Nephron (organoid): ENCODE measurements at regions not wholly inside any gene's neighbourhood (a gene's known extent, or its start where the extent isn't known, plus 50 kb on each side); places are given as distances from the start of the nearest gene placed in this dataset.
"Not testable (repeated sequence)": the region's sequence is repeated elsewhere in the genome, so short reads cannot be mapped to it uniquely, and the experiment has no call there.

Experiments used
- H3K27ac Mint-ChIP-seq, 3 experiments: 2 replicates each; pipeline ENCODE4 v1.8.0; 2020; ENCODE audit warnings: mixed read lengths in 3 of 3, mild to moderate bottlenecking in 2 of 3, moderate library complexity in 1 of 3
- H3K27me3 Mint-ChIP-seq: 2 replicates; pipeline ENCODE4 v1.8.0; 2021; ENCODE audit warnings: low read depth, mild to moderate bottlenecking, moderate library complexity, mixed read lengths
- H3K36me3 Mint-ChIP-seq: 2 replicates; pipeline ENCODE4 v1.8.0; 2020; ENCODE audit warnings: low read depth, mixed read lengths
- H3K4me1 Mint-ChIP-seq: 2 replicates; pipeline ENCODE4 v1.8.0; 2020; ENCODE audit warnings: mixed read lengths
- H3K4me3 Mint-ChIP-seq, 3 experiments: 2 replicates each; pipeline ENCODE4 v1.8.0; 2020; ENCODE audit warnings: mild to moderate bottlenecking in 3 of 3, mixed read lengths in 3 of 3, moderate library complexity in 2 of 3
- H3K9me3 Mint-ChIP-seq: 2 replicates; pipeline ENCODE4 v1.8.0; 2020; ENCODE audit warnings: mixed read lengths
- CTCF ChIP-seq, 3 experiments: fragments of 200-600 bp; sonication (generic); IDR thresholded peaks; one replicate each; pipeline ENCODE4 v1.5.0; 2021; ENCODE audit warnings: antibody characterized with exemption in 3 of 3; ENCODE audit not compliant: unreplicated experiment in 3 of 3

GRCh38 chr2:166762746-166763145, 125.5 kb upstream of the XIRP2 start:
- no peak overlapping the region for H3K4me3 Mint-ChIP-seq
- H3K4me1 Mint-ChIP-seq = no peaks in the 10 kb centered on the region
- H3K27me3 Mint-ChIP-seq = no peaks in the 10 kb centered on the region
- H3K9me3 Mint-ChIP-seq = peaks cover 2% of the 10 kb centered on the region
- H3K27ac Mint-ChIP-seq = no peak overlapping the region
- no peaks in the 10 kb centered on the region for H3K36me3 Mint-ChIP-seq
- no peak for TF ChIP-seq CTCF (IDR thresholded peaks at IDR 0.05; ENCODE audit: unreplicated experiment in 3 of 3)

GRCh38 chr2:166758956-166759355, 129.3 kb upstream of the XIRP2 start:
- Mint-ChIP-seq H3K9me3 (peaks cover 2% of the 10 kb centered on the region), H3K27ac (no peak overlapping the region), H3K36me3 (no peaks in the 10 kb centered on the region), H3K4me1 (no peaks in the 10 kb centered on the region), H3K27me3 (no peaks in the 10 kb centered on the region), H3K4me3 (no peak overlapping the region)
- no peak for TF ChIP-seq CTCF (IDR thresholded peaks at IDR 0.05; ENCODE audit: unreplicated experiment in 3 of 3)

DNA sequence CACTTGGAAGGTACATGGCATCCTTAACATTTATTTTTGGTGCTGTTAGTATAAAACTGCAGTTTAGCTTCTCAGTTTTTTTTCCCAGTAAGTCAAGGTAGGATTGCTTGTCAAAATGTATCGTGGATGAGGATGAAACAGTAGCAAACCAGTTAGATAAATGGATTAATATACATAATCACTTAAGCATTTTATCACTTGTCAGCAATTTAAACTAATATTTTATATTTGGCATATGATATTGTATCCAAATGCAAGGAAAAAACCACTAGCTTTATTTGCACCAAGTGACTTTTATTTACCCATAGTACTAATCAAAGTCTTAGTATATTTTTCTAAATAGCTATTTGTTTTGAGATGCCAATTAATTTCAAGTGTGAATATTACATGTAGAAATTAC, 137.7 kb upstream of the XIRP2 start:
- no peak for TF ChIP-seq CTCF (IDR thresholded peaks at IDR 0.05; ENCODE audit: unreplicated experiment in 3 of 3)

GRCh38 chr2:166744117-166744516, 144.2 kb upstream of the XIRP2 start:
- Mint-ChIP-seq H3K36me3 (peaks cover 14% of the 10 kb centered on the region), H3K9me3 (peaks cover 44% of the 10 kb centered on the region)
- not testable (repeated sequence) for H3K27ac Mint-ChIP-seq, H3K4me1 Mint-ChIP-seq, H3K27me3 Mint-ChIP-seq, H3K4me3 Mint-ChIP-seq

More for the DNA sequence above, 137.7 kb upstream of the XIRP2 start:
- no peak overlapping the region for H3K4me3 Mint-ChIP-seq
- H3K36me3 Mint-ChIP-seq = no peaks in the 10 kb centered on the region
- H3K4me1 Mint-ChIP-seq = no peaks in the 10 kb centered on the region
- H3K9me3 Mint-ChIP-seq = peaks cover 5% of the 10 kb centered on the region
- H3K27ac Mint-ChIP-seq = no peak overlapping the region
- no peaks in the 10 kb centered on the region for H3K27me3 Mint-ChIP-seq

- H3K27ac Mint-ChIP-seq, H3K27me3 Mint-ChIP-seq, H3K4me3 Mint-ChIP-seq, H3K4me1 Mint-ChIP-seq: not testable (repeated sequence)
- peaks cover 14% of the 10 kb centered on the region for H3K36me3 Mint-ChIP-seq
- H3K9me3 Mint-ChIP-seq = peaks cover 47% of the 10 kb centered on the region
These were observed 144.8 kb upstream of the XIRP2 start for GRCh38 chr2:166743482-166743881.

DNA sequence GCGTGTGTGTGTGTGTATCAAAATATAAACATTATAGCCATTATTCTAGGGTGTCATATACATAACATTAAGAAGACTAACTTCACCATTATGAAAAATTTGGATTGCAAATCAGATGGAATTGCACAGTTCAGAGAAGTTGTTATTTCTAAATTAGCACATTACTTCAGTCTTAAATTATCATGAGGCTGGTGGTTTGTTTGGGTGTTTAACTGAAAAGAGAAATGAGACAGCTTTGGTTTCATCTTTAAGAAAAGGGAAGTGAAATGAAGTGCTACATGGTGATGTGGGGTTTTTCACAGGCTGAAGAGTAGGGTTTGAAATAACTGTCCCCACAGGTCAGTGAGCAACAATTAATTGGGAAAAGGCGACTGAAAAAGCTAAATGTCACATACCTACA, 161.2 kb upstream of the XIRP2 start:
- H3K9me3 Mint-ChIP-seq = peaks cover 7% of the 10 kb centered on the region
- no peak overlapping the region for H3K4me3 Mint-ChIP-seq
- H3K27me3 Mint-ChIP-seq = no peaks in the 10 kb centered on the region
- H3K4me1 Mint-ChIP-seq = no peaks in the 10 kb centered on the region
- no peak for TF ChIP-seq CTCF (IDR thresholded peaks at IDR 0.05; ENCODE audit: unreplicated experiment in 3 of 3)
- no peak overlapping the region for H3K27ac Mint-ChIP-seq
- H3K36me3 Mint-ChIP-seq = no peaks in the 10 kb centered on the region

DNA sequence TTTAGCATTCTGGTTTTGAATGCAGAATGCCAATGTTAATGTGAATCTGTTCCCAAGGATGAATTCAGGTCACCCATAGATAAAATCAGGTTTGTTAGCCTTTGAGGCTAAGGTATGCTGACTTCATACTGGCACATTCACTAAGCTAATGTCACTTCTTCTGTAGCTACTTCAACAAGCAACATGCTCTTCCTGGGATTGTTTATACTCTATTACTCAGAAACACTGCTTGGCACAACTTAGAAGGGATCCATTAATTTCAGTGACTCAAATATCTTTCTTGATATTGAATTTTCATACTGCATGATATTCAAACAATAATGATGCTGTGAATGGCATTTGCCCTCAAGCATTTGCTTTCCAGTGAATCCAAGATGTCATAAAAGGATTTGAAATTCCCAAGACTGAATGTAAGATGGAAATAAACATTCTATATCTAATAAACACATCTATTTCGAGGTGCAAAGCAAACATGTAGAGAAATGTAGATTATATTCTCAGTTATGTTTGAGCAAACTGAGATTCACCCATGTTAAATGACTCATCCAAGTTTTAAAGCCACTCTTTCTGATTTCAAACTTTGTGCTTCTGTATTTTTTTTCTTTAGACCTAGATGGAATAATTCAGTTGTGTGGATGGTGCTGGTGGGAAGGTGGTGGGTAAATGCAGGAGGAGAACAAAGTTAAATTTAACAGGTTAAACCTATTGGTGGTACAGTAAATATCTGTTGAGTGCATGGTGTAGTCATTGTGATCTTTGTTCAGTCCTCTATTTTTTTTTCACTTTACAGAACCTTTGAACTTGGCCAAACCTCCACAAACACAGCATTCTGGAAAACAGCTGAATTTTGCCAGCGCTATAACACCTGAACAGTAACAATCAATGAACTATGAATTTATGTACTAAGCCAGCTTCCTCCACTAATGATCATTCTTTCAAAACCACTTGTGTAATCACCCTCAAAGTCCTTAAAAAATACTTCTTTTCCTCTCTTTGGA, 162.1 kb upstream of the XIRP2 start:
- H3K4me1 Mint-ChIP-seq = no peaks in the 10 kb centered on the region
- TF ChIP-seq CTCF (IDR thresholded peaks at IDR 0.05; ENCODE audit: unreplicated experiment in 3 of 3) = no peak
- H3K9me3 Mint-ChIP-seq = peaks cover 9% of the 10 kb centered on the region
- no peak overlapping the region for H3K4me3 Mint-ChIP-seq
- no peak overlapping the region for H3K27ac Mint-ChIP-seq
- no peaks in the 10 kb centered on the region for H3K36me3 Mint-ChIP-seq
- H3K27me3 Mint-ChIP-seq = no peaks in the 10 kb centered on the region
